NCI-H226 (cell line): ENCODE measurements at regions not wholly inside any gene's neighbourhood (a gene's known extent, or its start where the extent isn't known, plus 50 kb on each side); places are given as distances from the start of the nearest gene placed in this dataset.

Source experiments
- DNase-seq: peaks from one replicate; pipeline ENCODE4 v3.0.0-alpha.2; 2015

GRCh38 chr12:90301561-90302133 lies 593.0 kb upstream of the ATP2B1 start:
- DNase-seq, result no peak

- DNase-seq, result no peak
Measured at GRCh38 chr12:90301095-90301494, 592.5 kb upstream of the ATP2B1 start.

GRCh38 chr12:90299666-90300065 lies 591.0 kb upstream of the ATP2B1 start:
- DNase-seq, result no peak

GRCh38 chr12:90299121-90299520 lies 590.5 kb upstream of the ATP2B1 start:
- no peak for DNase-seq

DNA sequence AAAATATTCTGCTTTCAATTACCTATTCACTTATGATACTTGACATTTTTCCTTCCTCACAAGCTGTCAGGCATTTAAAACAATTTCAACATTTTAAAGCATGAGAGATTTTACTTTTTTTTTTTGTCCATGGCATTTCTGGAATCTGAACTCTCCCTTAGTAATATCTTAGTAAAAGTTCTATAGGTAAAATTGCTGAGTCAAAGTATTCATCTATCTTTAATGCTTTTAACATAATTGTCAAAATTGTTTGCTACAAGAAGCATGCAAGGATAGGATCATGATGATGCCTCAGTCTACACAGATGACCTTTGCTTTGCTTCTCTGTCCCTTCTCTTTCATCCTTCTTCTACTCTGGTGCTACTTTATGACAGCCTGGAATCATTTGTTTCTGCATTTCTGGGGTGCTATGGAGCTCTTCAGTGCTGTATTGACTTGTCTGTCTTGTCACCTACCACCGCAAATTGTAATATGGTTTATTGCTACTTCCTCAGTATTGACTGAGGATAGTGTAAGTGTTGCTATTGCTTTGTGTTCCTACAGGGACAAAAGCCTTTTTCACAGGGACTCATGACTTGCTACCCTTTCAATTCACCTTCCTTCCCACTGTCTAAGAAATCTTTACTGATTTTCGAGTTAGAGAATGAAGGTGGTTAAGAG lies 589.8 kb upstream of the ATP2B1 start:
- DNase-seq, result no peak

DNA sequence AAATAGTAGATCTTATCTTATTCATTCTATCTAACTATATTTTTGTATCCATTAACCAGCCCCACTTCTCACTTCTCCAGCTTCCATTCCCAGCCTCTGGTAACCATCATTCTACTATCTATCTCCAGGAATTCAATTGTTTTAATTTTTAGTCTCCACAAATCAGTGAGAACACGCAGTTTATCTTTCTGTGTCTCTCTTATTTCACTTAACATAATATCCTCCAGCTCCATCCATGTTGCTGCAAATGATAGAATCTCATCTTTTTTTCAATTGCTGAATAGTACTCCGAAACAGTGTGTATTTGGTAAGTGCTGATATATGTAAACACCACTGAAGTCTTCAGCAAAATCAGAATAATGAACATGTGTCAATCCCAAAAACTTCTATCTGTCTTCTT lies 587.2 kb upstream of the ATP2B1 start:
- no peak for DNase-seq

DNA sequence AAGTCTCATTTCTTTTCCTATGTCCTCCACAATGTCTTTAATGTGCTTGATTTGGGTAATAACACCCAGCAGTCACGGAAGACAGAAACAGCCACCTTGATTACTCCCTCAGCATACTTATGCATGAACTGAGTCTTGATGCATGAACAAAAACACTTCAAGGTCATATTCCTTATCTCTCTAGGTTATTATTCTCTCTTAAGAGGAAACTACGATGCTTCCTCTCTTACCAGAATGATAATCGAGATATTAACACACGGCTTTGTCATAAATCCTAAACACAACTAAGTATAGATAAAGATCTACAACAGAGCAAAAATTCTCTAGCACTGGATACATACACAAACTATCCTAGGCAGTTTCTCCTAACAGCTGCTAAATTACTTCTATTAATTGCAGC lies 583.5 kb upstream of the ATP2B1 start:
- DNase-seq, result no peak

- no peak for DNase-seq
Measured at GRCh38 chr12:90290980-90291975, 582.6 kb upstream of the ATP2B1 start.

- peak; percentile 7 for DNase-seq
Measured at GRCh38 chr12:90287585-90287984, 578.9 kb upstream of the ATP2B1 start.

DNA sequence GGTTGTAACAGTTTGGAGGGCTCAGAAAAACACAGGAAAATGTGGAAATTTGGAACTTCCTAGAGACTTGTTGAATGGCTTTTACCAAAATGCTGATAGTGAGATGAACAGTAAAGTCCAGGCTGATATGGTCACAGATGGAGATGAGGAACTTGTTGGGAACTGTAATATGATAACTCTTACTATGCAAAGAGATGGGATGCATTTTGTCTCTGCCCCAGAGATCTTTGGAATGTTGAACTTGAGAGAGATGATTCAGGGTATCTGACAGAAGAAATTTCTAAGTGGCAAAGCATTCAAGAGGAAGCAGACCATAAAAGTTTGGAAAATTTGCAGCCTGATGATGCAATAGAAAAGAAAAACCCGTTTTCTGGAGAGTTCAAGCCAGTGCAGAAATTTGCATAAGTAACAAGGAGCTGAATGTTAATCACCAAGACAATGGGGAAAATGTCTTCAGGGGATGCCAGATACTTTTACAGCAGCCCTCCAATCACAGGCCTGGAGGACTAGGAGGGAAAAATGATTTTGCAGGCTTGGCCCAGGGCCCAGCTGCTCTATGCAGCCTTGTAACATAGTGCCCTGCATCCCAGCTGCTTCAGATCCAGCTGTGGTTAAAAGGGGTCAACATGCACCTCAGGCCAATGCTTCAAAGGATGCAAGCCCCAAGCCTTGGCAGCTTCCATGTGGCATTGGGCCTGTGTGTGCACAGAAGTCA lies 572.7 kb upstream of the ATP2B1 start:
- DNase-seq, result no peak

GRCh38 chr12:90280564-90281058 lies 572.0 kb upstream of the ATP2B1 start:
- DNase-seq, result peak; percentile 53

- DNase-seq, result peak; percentile 64
Measured at GRCh38 chr12:90280033-90280432, 571.4 kb upstream of the ATP2B1 start.

- DNase-seq, result no peak
Measured at GRCh38 chr12:90275088-90275487, 566.5 kb upstream of the ATP2B1 start.

- no peak for DNase-seq
Measured at GRCh38 chr12:90274407-90274806, 565.8 kb upstream of the ATP2B1 start.

GRCh38 chr12:90268574-90268973 lies 559.9 kb upstream of the ATP2B1 start:
- DNase-seq, result no peak

GRCh38 chr12:90262251-90262650 lies 553.6 kb upstream of the ATP2B1 start:
- DNase-seq, result peak; percentile 18

- no peak for DNase-seq
Measured at GRCh38 chr12:90261283-90261682, 552.6 kb upstream of the ATP2B1 start.

GRCh38 chr12:90260136-90260535 lies 551.5 kb upstream of the ATP2B1 start:
- DNase-seq, result no peak

DNA sequence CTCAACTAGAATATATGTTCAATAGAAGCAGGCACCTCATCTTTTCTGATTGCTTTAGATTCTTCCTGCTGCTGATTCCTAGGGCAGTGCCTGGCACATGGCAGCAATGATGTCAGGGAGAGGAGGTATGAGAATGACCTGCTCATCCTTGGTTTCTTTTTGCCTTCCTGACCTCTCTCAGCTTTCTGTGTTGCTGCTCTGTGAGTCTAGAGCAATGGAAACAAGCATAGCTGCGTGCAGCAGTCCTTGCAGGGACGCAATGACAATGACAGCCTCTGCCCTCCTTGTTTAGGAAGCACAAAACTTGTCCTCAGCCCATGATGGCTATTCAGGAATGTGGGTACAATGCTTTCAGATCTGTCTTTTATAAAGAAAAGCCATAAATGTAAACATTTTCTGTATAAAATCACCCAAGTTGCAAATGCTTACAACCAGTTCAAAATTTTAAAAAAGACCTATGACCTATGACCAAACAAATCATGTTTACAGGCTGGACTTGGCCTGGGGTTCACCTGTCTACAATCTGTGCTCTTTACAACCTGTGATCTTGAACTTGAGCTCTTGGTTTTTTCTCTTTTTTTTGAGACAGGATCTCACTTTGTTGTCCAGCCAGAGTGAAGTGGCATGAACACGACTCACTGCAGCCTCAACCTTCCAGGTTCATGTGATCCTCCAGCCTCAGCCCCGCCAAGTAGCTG lies 549.4 kb upstream of the ATP2B1 start:
- DNase-seq, result no peak

DNA sequence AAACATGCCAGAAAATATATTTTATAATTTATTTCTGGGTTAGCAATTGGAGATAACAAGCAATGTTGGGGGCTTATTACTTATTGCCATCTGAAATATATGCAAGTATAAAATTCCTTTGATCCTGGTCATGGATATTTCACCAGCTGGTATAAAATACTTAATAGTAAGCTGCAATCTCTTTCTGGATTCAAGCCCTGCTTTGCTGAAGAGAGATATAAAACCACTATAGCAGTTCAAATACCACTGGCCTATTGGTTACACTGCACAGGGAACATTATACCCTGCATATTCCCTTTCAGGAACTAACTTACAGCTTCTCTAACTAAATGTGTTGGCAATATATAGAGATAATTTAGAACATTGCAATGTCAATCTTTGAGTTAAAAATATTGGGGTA lies 546.2 kb upstream of the ATP2B1 start:
- no peak for DNase-seq

DNA sequence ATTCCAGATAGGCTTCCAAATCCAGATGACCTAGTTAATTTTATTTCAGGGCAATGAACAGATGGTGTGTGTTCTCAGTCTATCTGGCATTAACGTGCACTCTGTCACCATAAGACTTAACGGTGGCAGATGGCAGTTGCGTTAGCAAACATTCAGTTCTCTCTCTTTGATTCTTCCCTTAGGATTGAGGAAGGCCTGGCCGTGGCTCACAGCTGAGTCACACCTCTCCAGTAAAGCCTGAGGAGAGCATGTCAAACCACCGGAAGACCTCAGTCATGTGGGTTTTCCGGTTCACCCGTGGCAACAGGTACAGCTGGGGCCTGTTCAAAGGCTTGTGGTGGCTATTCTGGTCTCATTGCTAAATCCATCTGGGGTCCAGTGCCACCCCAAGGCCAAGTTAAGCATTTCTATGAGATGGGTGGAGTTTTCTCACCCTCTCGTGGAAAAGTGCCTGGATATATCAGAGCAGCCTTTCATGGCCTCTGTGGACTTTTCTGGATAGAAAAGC lies 545.1 kb upstream of the ATP2B1 start:
- DNase-seq, result peak; percentile 96

- DNase-seq, result no peak
Measured at GRCh38 chr12:90253136-90253535, 544.5 kb upstream of the ATP2B1 start.
